H1 (cell line): ENCODE measurements at regions not wholly inside any gene's neighbourhood (a gene's known extent, or its start where the extent isn't known, plus 50 kb on each side); places are given as distances from the start of the nearest gene placed in this dataset.

Experiments used
- CTCF ChIA-PET: fragments of 300-600 bp; sonication (Branson Sonifier 250); formaldehyde crosslinking; loops from one replicate; lab custom pipeline; 2021; ENCODE audit not compliant: partially characterized antibody; lab: Charles Lee
- POLR2A ChIA-PET: fragments of 300-600 bp; sonication (Branson Sonifier 250); formaldehyde crosslinking; loops from one replicate; lab custom pipeline; 2021; ENCODE audit warnings: inconsistent platforms; ENCODE audit not compliant: partially characterized antibody; lab: Charles Lee
- DNase-seq, 2 experiments: peaks; one replicate each; pipeline versions ENCODE4 v3.0.0 to v3.0.0-alpha.2; 2010 to 2022; ENCODE audit warnings: low spot score in 2 of 2, low read depth in 1 of 2, mixed read lengths in 1 of 2
- FAIRE-seq: peaks from 2 replicates; lab custom pipeline; 2011; peaks lifted over from hg19 to GRCh38; lab: Jason Lieb, UNC
- H2AFZ ChIP-seq: 2 replicates; pipeline ENCODE4 v1.8.1; 2012; ENCODE audit warnings: low read length, inconsistent platforms
- H2AK5ac ChIP-seq: 2 replicates; pipeline ENCODE4 v1.6.1; 2013; ENCODE audit warnings: low read depth, low read length
- H2BK120ac ChIP-seq: replicated peaks from 2 replicates; pipeline ENCODE3; 2013; ENCODE audit warnings: low read depth, low read length, inconsistent platforms
- H2BK12ac ChIP-seq: 2 replicates; pipeline ENCODE4 v1.6.1; 2013; ENCODE audit warnings: low read depth, low read length
- H2BK15ac ChIP-seq: 2 replicates; pipeline ENCODE4 v1.6.1; 2013; ENCODE audit warnings: low read length
- H2BK20ac ChIP-seq: 2 replicates; pipeline ENCODE4 v1.6.1; 2013; ENCODE audit warnings: low read length
- H2BK5ac ChIP-seq: 2 replicates; pipeline ENCODE4 v1.6.1; 2013; ENCODE audit warnings: low read depth, low read length
- H3K14ac ChIP-seq: 2 replicates; pipeline ENCODE4 v1.6.1; 2013; ENCODE audit warnings: inconsistent platforms; ENCODE audit not compliant: insufficient read length
- H3K18ac ChIP-seq: 2 replicates; pipeline ENCODE4 v1.6.1; 2013; ENCODE audit warnings: low read length; ENCODE audit errors: extremely low read depth
- H3K23ac ChIP-seq: 2 replicates; pipeline ENCODE4 v1.6.1; 2013; ENCODE audit warnings: inconsistent platforms; ENCODE audit not compliant: insufficient read length
- H3K23me2 ChIP-seq: 2 replicates; pipeline ENCODE4 v1.6.1; 2013; ENCODE audit warnings: low read depth, low read length
- H3K27ac ChIP-seq: 2 replicates; pipeline ENCODE4 v1.6.1; 2011; ENCODE audit warnings: low read depth, low read length, inconsistent platforms
- H3K27me3 ChIP-seq, 4 experiments: replicated peaks in 1 of 4; 1 replicate in 1 of 4; 2 replicates in 3 of 4; pipeline versions ENCODE4 v1.6.1 to v1.8.1; 2011 to 2013; ENCODE audit warnings: low read length in 3 of 4, mild to moderate bottlenecking in 3 of 4, inconsistent platforms in 2 of 4, mixed read lengths in 2 of 4, moderate library complexity in 1 of 4; ENCODE audit not compliant: control insufficient read depth in 3 of 4, insufficient read depth in 3 of 4; ENCODE audit errors: extremely low read depth in 1 of 4
- H3K36me3 ChIP-seq, 4 experiments: 2 replicates each; pipeline versions ENCODE4 v1.6.1 to v1.8.1; 2011 to 2013; ENCODE audit warnings: mild to moderate bottlenecking in 4 of 4, low read length in 3 of 4, moderate library complexity in 2 of 4, control low read depth in 1 of 4, inconsistent platforms in 1 of 4; ENCODE audit not compliant: insufficient read depth in 4 of 4, control insufficient read depth in 2 of 4
- H3K4ac ChIP-seq: replicated peaks from 2 replicates; pipeline ENCODE3; 2013; ENCODE audit warnings: low read length, low read depth, mixed read lengths, inconsistent platforms; ENCODE audit not compliant: insufficient read length
- H3K4me1 ChIP-seq, 4 experiments: replicated peaks in 1 of 4; 1 replicate in 1 of 4; 2 replicates in 3 of 4; pipeline versions ENCODE4 v1.6.1 to v1.8.1; 2011 to 2013; ENCODE audit warnings: low read length in 3 of 4, inconsistent platforms in 2 of 4, mixed read lengths in 1 of 4; ENCODE audit not compliant: insufficient read depth in 4 of 4, control insufficient read depth in 3 of 4
- H3K4me2 ChIP-seq, 2 experiments: 2 replicates each; pipeline versions ENCODE4 v1.6.1 to v1.8.1; 2011 to 2013; ENCODE audit warnings: low read depth in 2 of 2, low read length in 2 of 2, control low read depth in 1 of 2, inconsistent platforms in 1 of 2, mild to moderate bottlenecking in 1 of 2; ENCODE audit not compliant: insufficient read depth in 1 of 2
- H3K4me3 ChIP-seq, 4 experiments: fragments of 200-600, 300-600 bp in 1 of 4; sonication (generic), shearing (Covaris generic), sonication (Bioruptor Twin) in 1 of 4; 2 replicates each; pipeline versions ENCODE4 v1.5.1 to v1.8.1; 2011 to 2016; ENCODE audit warnings: low read length in 4 of 4, low read depth in 3 of 4, control low read depth in 2 of 4, inconsistent platforms in 2 of 4, mild to moderate bottlenecking in 2 of 4, mixed read lengths in 1 of 4, moderate library complexity in 1 of 4; ENCODE audit not compliant: insufficient read depth in 2 of 4; ENCODE audit errors: extremely low read depth in 1 of 4
- H3K56ac ChIP-seq: replicated peaks from 2 replicates; pipeline ENCODE3; 2013; ENCODE audit warnings: low read depth, mild to moderate bottlenecking, mixed read lengths, low read length, inconsistent platforms; ENCODE audit not compliant: insufficient read length
- H3K79me1 ChIP-seq: 2 replicates; pipeline ENCODE4 v1.6.1; 2013; ENCODE audit warnings: low read depth, low read length, control low read depth
- H3K79me2 ChIP-seq, 2 experiments: 2 replicates each; pipeline versions ENCODE4 v1.6.1 to v1.8.1; 2012 to 2013; ENCODE audit warnings: low read length in 2 of 2, mild to moderate bottlenecking in 2 of 2, inconsistent platforms in 1 of 2; ENCODE audit not compliant: insufficient read depth in 2 of 2, control insufficient read depth in 1 of 2
- H3K9ac ChIP-seq, 4 experiments: replicated peaks in 1 of 4; 1 replicate in 1 of 4; 2 replicates in 3 of 4; pipeline versions ENCODE4 v1.6.1 to v1.8.1; 2011 to 2013; ENCODE audit warnings: low read depth in 3 of 4, low read length in 3 of 4, control low read depth in 2 of 4, mild to moderate bottlenecking in 2 of 4, moderate library complexity in 2 of 4, inconsistent platforms in 1 of 4; ENCODE audit errors: extremely low read depth in 1 of 4
- H3K9me3 ChIP-seq, 2 experiments: 2 replicates each; pipeline versions ENCODE4 v1.6.1 to v1.8.1; 2012 to 2013; ENCODE audit warnings: mild to moderate bottlenecking in 2 of 2, moderate library complexity in 2 of 2, control low read depth in 1 of 2, inconsistent platforms in 1 of 2, low read depth in 1 of 2, low read length in 1 of 2, mixed read lengths in 1 of 2; ENCODE audit not compliant: insufficient read depth in 2 of 2
- H4K20me1 ChIP-seq, 2 experiments: replicated peaks in 1 of 2; 2 replicates each; pipeline versions ENCODE3 to v1.8.1; 2011 to 2013; ENCODE audit warnings: inconsistent platforms in 2 of 2, low read length in 2 of 2, mild to moderate bottlenecking in 1 of 2; ENCODE audit not compliant: insufficient read depth in 2 of 2, control insufficient read depth in 1 of 2
- H4K5ac ChIP-seq: 2 replicates; pipeline ENCODE4 v1.6.1; 2013; ENCODE audit warnings: low read length, low read depth, mixed read lengths, inconsistent platforms; ENCODE audit not compliant: insufficient read length
- H4K8ac ChIP-seq: 2 replicates; pipeline ENCODE4 v1.8.0; 2013; ENCODE audit warnings: mild to moderate bottlenecking, moderate library complexity, low read length, inconsistent platforms; ENCODE audit not compliant: insufficient read depth; ENCODE audit errors: extremely low read depth
- H4K91ac ChIP-seq: replicated peaks from 2 replicates; pipeline ENCODE3; 2013; ENCODE audit warnings: low read length, mixed read lengths, inconsistent platforms; ENCODE audit not compliant: insufficient read length
- CEBPB ChIP-seq: IDR thresholded peaks from 2 replicates; pipeline ENCODE4 v1.6.1; 2012; ENCODE audit warnings: low read depth, low read length
- NRF1 ChIP-seq: IDR thresholded peaks from 2 replicates; pipeline ENCODE4 v1.6.1; 2011; ENCODE audit warnings: mild to moderate bottlenecking, low read depth, low read length, improper control_type of control experiment
- POLR2A ChIP-seq, 2 experiments: IDR thresholded peaks; 1 replicate in 1 of 2; 2 replicates in 1 of 2; pipeline ENCODE4 v1.6.1; 2011; ENCODE audit warnings: low read depth in 2 of 2, low read length in 2 of 2, mild to moderate bottlenecking in 2 of 2; ENCODE audit errors: control extremely low read depth in 1 of 2
- RAD21 ChIP-seq, 2 experiments: IDR thresholded peaks in 1 of 2; conservative IDR thresholded peaks in 1 of 2; 2 replicates each; pipeline ENCODE4 v1.6.1; 2011; ENCODE audit warnings: low read depth in 2 of 2, low read length in 2 of 2, improper control_type of control experiment in 1 of 2, inconsistent platforms in 1 of 2, mild to moderate bottlenecking in 1 of 2, moderate library complexity in 1 of 2
- WGBS, 2 experiments: shearing (Covaris generic) in 1 of 2; methylation state at CpG; one replicate each; pipeline versions ENCODE4 v1.1.6 to v1.1.7; 2013 to 2015; ENCODE audit warnings: low lambda C conversion rate in 2 of 2, mixed read lengths in 2 of 2, inconsistent platforms in 1 of 2, low coverage in 1 of 2, missing lambda C conversion rate in 1 of 2; ENCODE audit not compliant: insufficient replicate concordance in 2 of 2, insufficient coverage in 1 of 2, insufficient read length in 1 of 2; ENCODE audit errors: extremely low coverage in 1 of 2, missing lambda C conversion rate in 1 of 2; 5-methylcytosine and 5-hydroxymethylcytosine counted together

- FAIRE-seq, result no peak
- H3K23me2 ChIP-seq, result no peaks in the 10 kb centered on the region
- no peaks in the 10 kb centered on the region for H3K79me2 ChIP-seq
- WGBS, 2 experiments, result 92% methylated on average over 5 of the region's 5 CpGs; no CpG with 5 or more reads in 1 of the 2 experiments
- no peaks in the 10 kb centered on the region for H3K79me1 ChIP-seq
- H3K14ac ChIP-seq, result no peak overlapping the region
- no peak overlapping the region for H3K4ac ChIP-seq
- H3K9me3 ChIP-seq, result peaks cover 2 to 4% of the 10 kb centered on the region in 2 experiments; a peak in 1 of 4 replicates
- H3K23ac ChIP-seq, result no peak overlapping the region
- H3K36me3 ChIP-seq, result no peaks in the 10 kb centered on the region
- no peak overlapping the region for H2AK5ac ChIP-seq
- no peak overlapping the region for H2BK15ac ChIP-seq
- H4K8ac ChIP-seq, result no peak overlapping the region
- no peak overlapping the region for H3K4me3 ChIP-seq
- ChIA-PET POLR2A (no interaction called here), CTCF (no interaction called here)
- H3K4me2 ChIP-seq, result no peak overlapping the region
- H4K5ac ChIP-seq, result no peak overlapping the region
- no peaks in the 10 kb centered on the region for H4K20me1 ChIP-seq
- H4K91ac ChIP-seq, result no peak overlapping the region
- H3K27me3 ChIP-seq, result no peaks in the 10 kb centered on the region
- no peak overlapping the region for H2BK120ac ChIP-seq
- H2AFZ ChIP-seq, result no peak overlapping the region
- no peak for DNase-seq
- H2BK5ac ChIP-seq, result no peak overlapping the region
- no peak overlapping the region for H3K9ac ChIP-seq
- no peak overlapping the region for H2BK20ac ChIP-seq
- H3K4me1 ChIP-seq, result 0 out of 7 replicates have a peak, but pooled peaks cover 0 to 2% (median 0%) of the 10 kb centered on the region in 4 experiments
- H3K18ac ChIP-seq, result no peak overlapping the region
- no peak overlapping the region for H3K56ac ChIP-seq
- no peak overlapping the region for H3K27ac ChIP-seq
- H2BK12ac ChIP-seq, result no peak overlapping the region
- TF ChIP-seq POLR2A (IDR thresholded peaks at IDR 0.05; ENCODE audit: control extremely low read depth in 1 of 2, low read depth in 2 of 2, low read length in 2 of 2) (no peak), NRF1 (no peak), CEBPB (no peak), RAD21 (IDR thresholded peaks at IDR 0.05 in 1 of 2, conservative IDR thresholded peaks at IDR 0.05 in 1 of 2; ENCODE audit: low read depth in 2 of 2, low read length in 2 of 2) (no peak)
These were observed 336.9 kb downstream of the SOX9 start for GRCh38 chr17:72457712-72458111.
